ENCODE measurements at regions not wholly inside any gene's neighbourhood (a gene's known extent, or its start where the extent isn't known, plus 50 kb on each side); places are given as distances from the start of the nearest gene placed in this dataset.
"Not testable (repeated sequence)": the region's sequence is repeated elsewhere in the genome, so short reads cannot be mapped to it uniquely, and the experiment has no call there.

DNA sequence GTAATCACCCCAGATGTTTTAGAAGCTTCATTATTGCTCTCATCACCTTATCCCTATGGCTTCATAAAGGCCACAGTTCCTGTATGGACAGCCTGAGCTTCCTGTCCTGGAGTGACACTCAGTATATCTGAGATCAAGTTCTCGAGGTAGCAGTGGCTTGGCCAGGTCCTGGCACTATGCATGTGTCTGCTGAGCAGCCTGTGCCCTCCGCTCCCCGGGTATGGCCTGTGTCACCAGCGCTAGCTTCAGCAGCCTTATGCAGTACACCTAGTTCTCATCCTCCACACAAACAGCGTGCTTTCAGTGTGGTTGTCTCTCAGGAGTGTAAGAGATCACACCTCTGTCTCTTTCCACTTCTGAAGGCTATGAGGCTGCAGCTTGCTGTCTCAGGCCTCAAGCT lies 514.7 kb downstream of the DIRAS2 start:
- no peak for DNase-seq

DNA sequence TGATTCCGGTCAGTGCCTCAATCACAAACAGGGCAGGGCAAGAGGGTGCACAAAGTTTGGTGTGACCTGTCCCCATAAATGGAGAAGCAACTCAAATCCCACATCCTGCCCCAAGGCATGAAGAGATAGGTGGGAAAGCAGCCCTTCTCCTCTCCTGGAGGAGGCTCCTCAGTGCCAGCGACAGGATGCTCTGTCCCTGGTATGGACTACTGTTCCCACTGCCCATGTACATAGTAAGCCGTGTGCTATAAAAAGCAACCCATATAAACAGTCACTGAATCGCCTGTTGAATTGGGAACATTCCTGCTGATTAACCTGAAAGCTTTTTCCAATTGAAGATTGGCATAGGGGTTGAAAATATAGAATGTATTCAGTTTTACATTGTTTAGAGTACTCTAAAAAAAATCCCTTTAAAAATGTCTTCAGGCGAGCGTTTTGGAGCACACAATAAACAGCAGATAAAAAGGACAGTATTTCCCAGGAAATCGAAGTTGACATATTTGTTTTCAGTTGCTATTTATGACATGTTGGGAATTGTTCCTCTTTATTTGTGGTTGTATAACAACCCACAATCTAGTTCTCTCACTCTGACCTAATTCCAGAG lies 513.9 kb downstream of the DIRAS2 start:
- DNase-seq = no peak

DNA sequence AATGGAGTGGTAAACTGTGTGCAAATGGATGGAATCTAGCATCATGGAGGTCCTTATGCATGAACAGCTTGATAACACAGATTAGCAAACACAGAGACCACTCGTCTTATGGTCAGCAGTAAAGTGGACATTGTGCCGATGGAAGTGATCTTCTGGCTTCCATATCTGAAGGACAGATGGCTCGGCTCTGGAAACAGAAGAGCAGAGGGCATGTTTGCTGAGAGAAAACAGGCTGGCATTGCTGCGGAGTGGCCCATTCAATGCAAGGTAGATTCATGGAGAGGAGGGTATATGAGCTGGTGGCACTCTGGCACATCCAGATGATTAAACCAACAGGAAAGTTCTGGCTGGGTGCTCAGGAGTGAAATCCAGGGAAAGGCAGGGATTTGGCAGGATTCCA lies 513.2 kb downstream of the DIRAS2 start:
- no peak for DNase-seq

DNA sequence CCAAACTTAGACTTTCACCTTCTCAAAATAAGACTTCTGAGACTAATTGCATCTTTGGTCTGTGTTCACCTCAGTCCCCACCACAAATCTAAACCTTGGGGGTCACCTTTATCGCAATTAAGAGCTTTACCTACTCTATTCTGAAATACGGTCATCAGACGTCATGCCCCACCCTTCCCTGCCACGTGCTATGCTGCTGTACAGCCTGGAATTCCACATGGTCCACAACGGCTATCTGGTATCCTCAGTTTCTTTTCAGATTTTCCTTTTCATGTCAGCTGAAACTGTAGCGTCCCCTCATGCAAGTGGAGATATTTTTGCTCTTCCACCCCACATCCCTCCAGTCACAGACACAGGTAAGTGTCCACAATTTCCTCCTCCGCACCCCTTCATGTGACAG lies 511.1 kb downstream of the DIRAS2 start:
- no peak for DNase-seq

DNA sequence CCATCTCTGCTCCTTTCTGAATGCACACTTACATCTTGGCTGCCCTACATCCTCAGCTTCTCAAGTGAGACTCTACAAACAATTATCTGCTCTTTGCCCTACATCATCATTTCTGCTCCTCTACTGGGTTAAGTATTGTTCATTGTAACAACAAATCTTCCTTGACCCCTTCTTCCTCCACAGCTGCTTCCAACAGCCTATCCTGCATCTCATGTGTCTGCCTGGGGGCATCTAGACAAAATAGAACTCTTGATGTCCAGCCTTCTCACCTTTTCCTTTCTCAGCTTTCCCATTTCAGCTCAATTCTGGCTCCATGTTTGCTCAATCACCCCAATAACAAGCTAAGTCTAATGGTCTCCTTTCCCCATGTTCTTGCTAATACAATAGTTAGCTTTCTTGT lies 509.8 kb downstream of the DIRAS2 start:
- no peak for DNase-seq

DNA sequence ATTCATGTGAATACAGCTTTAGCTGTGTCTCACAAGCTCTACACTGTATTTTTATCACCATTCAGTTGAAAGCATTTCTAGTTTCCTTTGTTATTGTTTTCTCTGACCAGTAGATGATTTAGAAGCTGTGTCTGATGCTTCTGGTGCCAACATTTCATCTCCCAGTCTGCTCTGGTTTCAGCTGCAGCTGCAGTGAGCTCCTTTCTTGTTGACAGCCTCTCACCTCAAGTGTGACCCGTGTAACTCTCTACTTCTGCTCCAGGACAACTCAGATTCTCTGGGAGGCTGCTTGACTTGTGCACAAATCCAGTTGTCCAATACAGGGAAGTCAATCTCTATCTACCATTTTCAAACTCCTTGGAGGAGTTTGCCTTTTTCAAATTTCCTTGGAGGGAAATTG lies 504.8 kb downstream of the DIRAS2 start:
- DNase-seq = no peak

DNA sequence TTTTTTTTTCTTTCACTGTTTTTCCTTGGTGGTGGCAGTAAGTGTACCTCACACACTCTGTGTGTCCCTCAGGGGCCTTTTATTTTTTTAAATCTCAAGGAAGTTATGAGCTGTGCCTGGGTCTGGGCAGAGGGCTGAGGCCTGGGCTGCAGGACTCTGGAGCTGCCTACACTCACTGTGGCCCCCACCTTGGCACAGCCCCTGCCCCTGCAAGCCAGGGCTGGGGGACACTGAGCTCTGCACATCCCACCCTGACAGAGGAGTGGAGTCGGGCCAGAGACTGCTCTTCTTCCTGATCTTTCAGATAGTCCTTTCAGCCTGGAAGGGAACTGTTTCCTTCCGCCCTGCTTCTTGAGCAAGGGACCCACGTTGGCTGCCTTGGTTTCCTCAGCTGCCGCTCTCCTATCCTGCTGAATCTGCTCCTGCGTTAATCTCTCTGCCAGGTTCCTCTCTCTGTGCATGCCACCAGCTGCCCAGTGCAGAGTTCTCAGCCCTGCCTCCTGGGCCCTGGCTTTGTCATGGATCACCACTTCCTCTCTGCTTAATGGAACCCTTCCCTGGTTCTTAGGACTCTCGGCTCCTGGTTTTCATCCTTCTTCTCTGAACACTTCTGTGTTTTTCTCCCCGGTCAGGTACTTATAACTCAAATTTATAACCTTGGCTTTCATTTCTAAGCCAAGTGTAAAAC lies 502.3 kb downstream of the DIRAS2 start:
- DNase-seq = no peak

DNA sequence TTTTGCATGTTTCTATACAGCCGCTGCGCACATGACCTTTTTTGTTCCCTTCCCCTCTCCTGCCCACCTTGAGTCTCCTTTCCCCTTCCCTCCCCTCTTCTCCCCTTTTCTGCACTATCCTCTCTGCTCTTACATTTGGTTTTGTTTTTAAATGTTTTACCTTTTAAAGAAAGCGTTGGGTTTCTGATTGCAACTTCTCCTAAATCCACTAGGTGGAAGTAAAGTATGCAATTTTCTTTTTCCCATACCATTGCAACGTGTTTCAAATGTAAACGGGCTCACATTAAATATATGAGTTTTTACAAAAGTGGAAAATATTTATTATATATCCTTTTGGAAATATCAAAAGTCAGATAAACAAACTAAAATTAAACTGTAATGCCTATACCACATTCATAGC lies 500.9 kb downstream of the DIRAS2 start:
- DNase-seq = no peak

DNA sequence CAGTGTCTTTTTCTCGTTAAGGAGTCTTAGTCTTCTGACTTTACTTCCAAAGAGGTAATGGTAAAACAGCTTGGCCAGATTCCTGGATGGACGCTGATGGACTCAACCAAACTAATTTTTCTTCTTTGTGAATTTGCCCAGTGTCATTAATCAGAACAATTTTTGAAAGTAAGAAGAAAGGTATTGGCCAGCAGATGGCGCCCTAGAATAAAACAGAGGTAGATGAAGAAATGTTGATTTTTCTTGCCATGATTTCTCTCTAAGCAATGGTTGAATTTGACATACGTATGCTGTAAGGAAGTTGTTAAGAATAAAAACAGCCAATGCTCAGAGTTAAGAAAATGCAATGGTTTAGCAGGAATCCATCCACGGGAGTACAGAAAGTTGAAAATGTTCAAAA lies 500.0 kb downstream of the DIRAS2 start:
- peak; percentile 11 for DNase-seq

DNA sequence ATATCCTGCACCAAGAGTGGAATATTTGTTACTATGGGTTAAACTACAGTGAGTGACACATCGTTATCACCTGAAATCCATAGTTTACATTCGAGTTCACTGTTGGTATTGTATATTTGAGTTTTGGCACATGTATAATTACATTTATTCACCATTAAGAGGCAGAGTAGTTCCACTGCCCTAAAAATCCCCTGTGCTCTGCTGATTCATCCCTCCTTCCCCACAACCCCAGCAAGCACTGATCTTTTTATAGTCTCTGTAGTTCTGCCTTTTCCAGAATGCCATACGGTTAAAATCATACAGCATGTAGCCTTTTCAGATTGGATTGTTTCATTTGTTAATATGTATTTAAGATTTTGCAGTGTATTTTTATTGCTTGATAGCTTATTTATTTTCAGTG lies 495.2 kb downstream of the DIRAS2 start:
- DNase-seq = no peak

DNA sequence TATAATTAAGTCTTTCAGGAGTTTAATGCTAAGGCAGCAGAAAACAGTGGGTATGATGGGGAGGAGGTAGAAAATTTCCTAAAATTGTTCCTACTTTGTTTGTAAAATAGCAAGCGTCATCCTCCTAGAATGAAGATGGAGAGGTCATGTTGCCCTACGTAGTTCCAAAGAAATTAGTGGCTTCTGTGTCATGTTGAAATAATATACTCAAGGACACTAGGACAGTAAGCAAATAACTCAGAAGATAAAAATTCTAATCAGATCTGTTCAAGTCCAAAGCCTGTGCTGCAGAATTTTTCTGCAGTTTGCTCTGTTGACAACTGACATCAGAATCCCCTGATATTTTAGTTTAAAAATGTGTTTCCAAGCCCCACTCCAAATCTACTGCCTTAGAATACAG lies 486.3 kb downstream of the DIRAS2 start:
- no peak for DNase-seq

DNA sequence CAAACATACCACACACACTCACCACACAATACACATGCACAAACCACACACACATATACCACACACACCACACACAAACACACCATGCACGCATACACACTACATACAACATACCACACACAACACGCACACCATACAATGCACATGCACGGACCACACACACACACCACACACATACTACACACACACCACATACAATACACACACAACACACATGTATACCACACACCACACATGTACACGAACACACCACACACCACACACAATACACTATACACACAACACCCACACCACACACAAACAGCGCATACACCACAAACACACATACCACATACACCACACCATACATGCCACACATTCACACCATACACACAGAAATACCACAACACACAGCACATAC lies 480.3 kb downstream of the DIRAS2 start:
- DNase-seq = no peak

DNA sequence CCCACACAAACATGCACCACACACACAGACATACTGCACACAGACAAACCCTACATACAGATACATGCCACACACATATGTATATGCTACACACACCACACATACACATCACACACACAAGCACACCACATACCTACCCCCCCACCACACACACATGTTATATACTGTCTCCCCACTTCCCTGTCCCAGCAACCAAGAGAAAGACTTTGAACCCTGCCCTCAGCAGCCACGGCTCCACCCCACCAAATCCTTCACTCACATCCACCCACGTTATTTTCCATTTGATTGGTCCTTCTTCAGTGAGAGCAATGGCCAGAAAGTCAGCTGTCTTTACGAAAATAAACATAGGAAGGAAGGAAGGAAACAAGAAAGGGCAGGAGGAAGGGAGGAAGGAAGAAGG lies 479.8 kb downstream of the DIRAS2 start:
- no peak for DNase-seq

DNA sequence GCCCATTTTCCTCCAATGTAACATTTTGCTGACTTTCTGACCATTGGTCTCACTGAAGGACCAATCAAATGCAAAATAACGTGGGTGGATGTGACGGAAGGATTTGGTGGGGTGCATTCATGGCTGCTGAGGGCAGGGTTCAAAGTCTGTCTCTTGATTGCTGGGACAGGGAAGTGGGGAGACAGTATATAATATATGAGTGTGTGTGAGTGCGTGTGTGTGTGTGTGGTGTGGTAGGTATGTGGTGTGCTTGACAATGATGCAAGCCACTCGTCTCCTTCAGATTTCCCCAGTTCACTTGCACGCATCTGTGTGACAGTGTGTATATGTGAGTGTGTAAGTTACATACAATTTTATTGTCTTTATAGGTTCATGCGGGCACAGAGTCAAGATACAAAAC lies 477.3 kb downstream of the DIRAS2 start:
- DNase-seq = no peak

DNA sequence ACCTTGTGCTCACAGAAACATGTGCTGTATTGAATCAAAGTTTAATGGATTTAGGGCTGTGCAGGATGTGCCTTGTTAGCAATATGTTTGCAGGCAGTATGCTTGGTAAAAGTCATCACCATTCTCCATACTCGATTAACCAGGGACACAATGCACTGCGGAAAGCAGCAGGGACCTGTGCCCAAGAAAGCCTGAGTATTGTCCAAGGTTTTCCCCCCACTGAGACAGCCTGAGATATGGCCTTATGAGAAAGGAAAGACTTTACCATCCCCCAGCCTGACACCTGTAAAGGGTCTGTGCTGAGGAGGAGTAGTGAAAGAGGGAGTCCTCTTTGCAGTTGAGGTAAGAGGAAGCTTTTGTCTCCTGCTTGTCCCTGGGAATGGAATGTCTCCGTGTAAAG lies 476.2 kb downstream of the DIRAS2 start:
- not testable (repeated sequence) for DNase-seq

DNA sequence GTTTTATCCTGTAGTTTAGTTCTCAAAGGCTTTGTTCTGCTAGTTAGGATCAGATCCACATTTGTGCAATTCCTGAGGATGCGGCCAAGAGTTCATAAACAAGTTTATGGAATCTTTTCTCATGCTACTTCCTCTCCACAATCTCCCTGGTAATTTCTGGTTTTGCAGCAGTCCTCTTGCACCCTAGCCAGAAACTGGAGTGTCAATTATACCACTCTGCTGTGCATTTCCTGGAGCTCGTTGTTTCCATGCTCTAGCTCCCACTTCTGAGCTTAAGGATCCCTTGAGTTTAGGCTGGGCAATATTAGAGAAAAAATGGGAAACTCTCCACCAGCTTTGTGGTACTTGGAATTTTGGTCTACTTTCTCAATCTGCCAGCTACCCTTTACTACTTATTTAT lies 474.7 kb downstream of the DIRAS2 start:
- DNase-seq = no peak

DNA sequence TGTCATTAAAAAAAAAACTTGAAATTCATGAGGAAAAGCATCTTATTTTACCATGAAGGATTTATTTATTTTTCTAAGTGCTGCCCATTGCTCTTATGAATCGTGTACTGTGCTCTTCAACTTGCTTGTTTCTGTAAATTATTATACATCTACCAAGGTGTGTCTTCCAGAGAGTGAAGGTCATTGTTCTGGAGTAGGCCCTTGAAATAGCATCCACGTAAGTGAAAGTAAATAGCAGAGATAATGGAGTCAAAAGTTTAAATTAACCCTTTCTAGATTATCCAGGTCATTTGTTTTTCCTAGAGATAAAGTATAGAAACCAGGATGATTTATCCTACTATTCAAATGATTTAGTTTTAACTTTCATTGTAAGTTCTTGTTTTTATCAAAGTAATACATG lies 473.1 kb downstream of the DIRAS2 start:
- no peak for DNase-seq

DNA sequence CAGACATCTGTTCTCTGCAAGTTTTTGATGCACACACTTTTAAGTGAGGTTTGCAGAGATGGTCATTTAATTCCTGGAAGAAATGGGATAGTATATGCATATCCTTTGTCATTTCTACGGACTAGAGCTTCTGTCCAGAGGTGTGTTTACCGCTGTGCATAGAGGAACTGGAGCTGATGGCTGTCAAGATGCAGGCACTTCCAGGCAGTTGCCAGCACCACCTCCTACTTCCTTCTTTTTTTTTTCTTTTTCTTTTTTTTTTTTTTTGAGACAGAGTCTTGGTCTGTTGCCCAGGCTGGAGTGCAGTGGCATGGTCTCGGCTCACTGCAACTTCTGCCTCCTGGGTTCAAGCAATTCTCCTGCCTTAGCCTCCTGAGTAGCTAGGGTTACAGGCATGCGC lies 468.7 kb downstream of the DIRAS2 start:
- not testable (repeated sequence) for DNase-seq

DNA sequence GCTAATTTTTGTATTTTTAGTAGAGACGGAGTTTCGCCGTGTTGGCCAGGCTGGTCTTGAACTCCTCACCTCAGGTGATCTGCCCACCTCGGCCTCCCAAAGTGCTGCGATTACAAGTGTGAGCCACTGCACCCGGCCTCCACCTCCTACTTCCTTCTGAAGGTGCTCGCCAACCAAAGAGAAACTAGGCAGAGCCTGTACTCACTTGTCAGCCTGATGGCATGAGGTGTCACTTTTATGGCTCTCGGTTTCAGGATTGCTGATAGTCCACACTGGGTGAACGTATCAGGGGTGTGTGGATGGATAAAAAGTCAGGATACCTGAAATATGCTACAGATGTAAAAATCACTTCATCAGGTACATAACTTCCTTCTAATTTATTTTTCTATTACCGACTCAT lies 468.3 kb downstream of the DIRAS2 start:
- not testable (repeated sequence) for DNase-seq

DNA sequence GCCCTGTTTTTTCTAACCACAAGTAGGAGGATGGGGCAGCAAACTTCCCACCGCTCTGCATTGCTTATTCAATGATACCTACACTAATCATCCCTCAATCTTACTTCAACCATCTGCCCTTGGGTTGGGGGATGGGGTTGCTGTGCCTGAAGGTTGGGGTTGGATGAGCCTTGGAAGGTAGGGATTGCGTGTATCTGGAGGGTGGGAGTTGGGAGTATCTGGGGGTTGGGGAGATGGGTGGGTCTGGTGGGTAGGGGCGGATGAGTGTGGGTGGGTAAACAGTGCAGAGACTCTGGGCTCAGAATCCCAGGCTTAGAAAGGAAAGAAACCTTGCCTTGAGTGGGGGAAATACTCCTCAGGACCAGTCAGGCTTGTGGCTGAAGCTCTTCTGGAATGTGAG lies 467.4 kb downstream of the DIRAS2 start:
- DNase-seq = no peak

DNA sequence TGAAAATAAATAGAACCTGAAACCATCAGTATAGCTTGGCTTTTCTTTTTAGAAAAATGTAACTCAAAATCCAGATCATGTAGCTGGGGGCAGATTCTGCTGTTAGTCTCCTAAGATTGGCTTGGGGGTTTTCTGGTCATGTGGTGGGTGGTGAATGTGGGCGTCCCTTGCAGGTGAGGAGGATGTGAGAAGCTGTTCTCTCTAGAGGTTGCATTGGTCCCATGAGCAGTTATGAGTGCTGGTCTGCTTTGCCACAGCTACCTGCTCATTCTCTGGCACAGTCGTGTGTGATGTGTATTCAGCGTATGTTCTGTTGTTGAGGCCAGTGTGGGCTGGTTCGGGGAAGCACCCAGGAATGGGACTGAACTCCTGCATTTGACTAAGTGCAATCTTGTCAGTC lies 466.8 kb downstream of the DIRAS2 start:
- DNase-seq = no peak

DNA sequence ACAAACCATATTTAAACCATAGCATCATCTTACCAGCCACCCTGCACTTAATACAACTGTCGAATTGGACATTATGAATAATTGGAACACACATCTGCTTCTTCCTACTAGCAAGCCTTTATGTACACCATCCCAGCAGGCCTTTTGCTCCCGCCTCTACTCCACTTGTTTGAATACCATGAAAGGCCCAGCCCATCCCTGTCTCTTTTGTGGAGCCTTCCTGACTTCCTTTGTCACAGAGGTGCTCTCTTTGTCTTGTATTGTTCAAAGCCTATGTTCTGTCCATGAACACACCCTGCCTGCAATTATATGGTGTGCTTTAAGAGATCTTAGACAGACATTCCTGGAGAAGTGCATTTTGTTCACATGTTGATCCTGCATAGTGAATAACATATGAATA lies 465.7 kb downstream of the DIRAS2 start:
- DNase-seq = no peak

DNA sequence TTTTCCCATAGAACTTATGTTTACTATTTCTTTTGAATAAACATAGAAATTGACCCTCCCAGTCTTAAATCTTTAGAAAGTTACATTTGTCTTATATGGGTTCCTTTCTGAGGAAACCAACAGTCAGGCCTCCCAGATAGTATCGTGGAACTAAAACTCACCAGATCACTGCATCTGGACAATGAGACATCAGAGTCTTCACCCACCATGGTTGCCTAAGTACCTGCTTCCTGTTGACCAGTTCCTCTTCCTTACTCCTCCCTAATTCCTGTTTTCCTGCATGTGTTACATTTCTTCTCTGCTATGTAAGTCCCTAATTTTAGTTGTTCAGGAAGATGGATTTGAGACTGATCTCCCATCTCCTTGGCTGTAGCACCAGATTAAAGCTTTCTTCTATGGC lies 462.2 kb downstream of the DIRAS2 start:
- no peak for DNase-seq

DNA sequence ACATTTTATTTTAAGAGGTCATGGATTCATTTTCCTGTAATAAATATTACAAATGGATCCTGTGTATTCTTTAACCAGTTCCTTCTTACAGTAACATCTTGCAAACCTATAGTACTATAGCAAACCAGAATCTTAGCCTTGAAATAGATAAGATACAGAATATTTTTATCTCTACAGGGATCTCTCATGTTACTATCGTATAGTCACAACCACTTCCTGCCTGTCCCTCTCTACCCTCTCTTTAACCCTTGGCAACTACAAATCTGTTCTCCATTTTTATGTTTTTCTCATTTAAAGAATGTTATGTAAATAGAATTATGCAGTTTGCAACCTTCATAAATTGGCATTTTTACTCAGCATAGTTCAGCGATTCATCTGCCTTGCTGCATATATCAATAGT lies 454.0 kb downstream of the DIRAS2 start:
- no peak for DNase-seq

DNA sequence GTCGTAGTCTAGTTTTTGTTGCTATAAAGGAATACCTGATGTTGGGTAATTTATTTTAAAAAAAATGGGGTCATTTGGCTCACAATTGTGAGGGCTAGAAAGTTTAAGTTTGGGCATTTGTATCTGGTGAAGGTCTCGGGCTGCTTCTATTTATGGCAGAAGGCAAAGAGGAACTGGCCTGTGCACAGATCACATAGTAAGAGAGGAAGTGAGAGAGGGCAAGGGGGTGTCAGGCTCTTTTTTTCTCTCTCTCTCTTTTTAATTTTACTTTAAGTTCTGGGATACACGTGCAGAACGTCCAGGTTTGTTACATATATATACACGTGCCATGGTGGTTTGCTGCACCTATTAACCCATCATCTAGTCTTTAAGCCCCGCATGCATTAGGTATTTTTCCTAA lies 453.3 kb downstream of the DIRAS2 start:
- no peak for DNase-seq

Data from midbrain (tissue), 1 donor.